CD4-positive, alpha-beta T cell treated with Interleukin-6 for 4 hours (primary cell): ENCODE measurements at regions not wholly inside any gene's neighbourhood (a gene's known extent, or its start where the extent isn't known, plus 50 kb on each side); places are given as distances from the start of the nearest gene placed in this dataset.
A peak's percentile ranks its signal among the peaks of the same experiment; 100 is the strongest.

Source experiments
- DNase-seq: peaks from one replicate; pipeline ENCODE4 v3.0.0-alpha.2; 2020; ENCODE audit warnings: mixed read lengths

GRCh38 chr10:116792817-116793216 is 50.5 kb upstream of the HSPA12A start:
- no peak for DNase-seq

GRCh38 chr10:116796469-116796868 is 52.8 kb upstream of the ENO4 start:
- no peak for DNase-seq

GRCh38 chr10:116796910-116797513 is 52.3 kb upstream of the ENO4 start:
- peak; percentile 75 for DNase-seq

GRCh38 chr10:116798859-116799258 is 50.4 kb upstream of the ENO4 start:
- no peak for DNase-seq
